ENCODE measurements at regions not wholly inside any gene's neighbourhood (a gene's known extent, or its start where the extent isn't known, plus 50 kb on each side); places are given as distances from the start of the nearest gene placed in this dataset.

DNA sequence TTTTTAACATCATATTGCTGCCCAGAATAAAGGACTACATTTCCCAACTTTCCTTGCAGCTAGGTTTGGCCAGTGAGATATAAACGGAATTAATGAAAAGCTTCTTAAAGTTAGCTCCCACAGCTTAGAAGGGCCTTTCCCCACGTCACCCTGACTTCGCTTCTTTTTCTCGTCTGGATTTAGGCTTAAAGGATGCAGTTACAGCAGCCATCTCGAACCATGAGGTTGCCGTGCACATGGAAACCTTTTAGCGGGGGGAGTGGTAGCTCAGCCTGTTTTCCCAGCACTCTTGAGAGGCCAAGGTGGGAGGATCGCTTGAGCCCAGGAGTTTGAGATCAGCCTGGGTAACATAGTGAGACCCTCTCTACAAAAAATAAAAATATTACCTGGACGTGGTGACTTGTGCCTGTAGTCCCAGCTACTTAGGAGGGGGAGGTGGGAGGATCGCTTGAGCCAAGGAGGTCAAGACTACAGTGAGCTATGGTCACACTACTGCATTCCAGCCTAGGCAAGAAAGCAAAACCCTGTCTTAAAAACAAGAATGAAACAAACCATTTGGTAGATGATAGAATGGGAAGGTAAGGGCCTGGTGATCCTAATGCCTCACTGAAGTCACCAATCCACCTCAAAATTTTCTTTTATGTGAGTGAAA, 64.3 kb upstream of the C1GALT1 start:
- no peak for DNase-seq (ENCODE audit: low read depth in 4 of 4, low spot score in 1 of 4)

DNA sequence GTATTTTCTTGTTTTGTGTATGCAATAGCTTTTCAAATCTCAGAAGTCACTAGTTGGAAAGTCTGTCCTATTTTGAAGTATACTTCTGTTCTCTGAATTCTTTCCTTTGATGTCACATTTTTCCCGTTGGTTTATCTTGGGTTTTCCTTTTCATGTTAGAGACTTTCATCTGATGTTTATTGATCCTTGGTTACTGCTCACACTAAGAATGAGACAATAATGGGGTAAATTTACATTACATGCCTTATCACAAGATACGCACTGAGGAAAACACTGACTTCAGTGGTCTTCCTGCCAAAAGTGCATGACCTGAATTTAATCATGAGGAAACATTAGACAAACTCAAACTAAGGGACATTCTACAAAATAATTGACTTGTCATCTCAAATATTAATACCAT, 63.5 kb upstream of the C1GALT1 start:
- no peak for DNase-seq (ENCODE audit: low read depth in 4 of 4, low spot score in 1 of 4)

DNA sequence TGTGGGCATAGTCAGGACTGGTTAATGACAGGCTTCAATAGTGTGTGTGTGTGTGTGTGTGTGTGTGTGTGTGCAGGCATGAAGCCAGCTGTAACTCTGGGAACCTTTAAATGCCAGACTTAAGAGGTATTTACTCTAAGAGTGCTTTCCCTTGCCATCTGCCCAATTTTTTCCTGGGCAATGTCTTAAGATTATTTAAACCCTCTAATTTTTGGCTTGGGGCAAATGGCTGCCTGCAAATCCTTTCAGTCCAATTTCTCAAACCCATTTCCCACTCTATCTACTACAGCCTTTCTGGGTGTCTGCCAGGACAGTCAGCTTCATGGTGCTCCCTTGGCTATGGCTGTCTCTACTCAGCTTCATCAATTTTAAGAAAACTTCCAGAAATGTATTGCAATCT, 62.6 kb upstream of the C1GALT1 start:
- DNase-seq (ENCODE audit: low read depth in 4 of 4, low spot score in 1 of 4) = no peak

DNA sequence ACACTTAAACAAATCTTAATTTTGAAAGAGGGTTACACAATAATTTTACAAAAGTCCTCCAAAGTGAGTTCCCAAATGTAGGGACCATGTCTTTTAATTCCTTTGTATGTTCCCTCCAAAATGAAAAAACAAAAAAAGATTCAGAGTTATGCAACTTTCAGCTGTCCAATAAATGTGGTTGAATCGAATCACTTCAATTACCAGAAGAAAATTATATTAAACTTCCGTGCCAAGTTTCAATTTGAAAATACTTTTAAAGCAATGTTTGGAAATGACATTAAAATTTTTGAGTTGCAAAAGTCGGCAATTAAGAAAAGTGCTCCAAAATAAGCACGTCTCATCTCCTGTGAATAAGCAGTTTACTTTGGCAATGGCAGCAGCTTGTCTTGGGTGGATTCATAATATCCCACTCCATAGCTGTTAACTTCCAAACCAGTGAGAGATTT, 60.3 kb upstream of the C1GALT1 start:
- DNase-seq (ENCODE audit: low read depth in 4 of 4, low spot score in 1 of 4) = no peak

DNA sequence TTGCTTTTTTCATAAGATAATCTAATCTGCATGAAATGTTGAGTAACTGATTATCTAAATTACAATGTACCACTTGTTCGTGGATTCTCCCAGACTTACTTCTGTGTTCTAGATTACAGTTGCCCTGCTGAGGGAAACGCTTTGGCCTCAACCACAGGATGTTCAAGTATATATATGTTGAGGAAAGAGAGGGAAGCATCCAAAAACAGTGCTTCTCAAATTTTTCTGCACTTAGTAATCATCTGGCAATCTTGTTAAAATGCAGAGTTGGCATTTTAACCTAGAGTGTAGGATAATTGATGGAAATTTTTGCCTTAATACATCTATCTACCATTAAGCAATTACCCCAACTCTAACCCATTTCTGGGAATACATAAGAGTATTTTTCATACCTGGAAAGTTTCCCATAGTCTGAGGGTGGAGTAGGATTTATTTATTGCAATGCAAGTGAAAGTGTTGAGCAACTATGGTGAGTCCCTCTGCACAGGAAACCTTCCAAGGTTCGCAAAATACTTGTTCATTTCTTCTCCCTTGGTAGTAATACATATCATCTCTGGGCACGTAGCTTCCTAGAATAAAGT, 59.6 kb upstream of the C1GALT1 start:
- DNase-seq (ENCODE audit: low read depth in 4 of 4, low spot score in 1 of 4) = no peak

DNA sequence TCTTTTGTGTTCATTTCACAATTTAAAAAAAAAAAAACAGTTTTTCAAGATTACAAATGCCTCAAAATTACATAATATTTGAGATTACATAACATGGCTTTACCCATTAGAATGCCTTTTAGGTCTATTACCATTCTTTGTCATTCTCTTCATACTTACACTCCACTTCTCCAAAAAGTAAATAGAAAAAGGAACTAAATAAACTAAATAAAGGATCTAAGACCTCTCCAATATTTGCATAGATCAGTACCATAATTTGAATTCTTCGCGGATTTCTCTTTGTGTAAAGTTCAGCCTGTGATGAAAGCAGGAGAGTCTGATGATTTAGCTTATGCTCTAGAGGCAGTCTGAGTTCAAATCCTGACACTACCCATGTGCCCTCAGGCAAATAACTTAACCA, 56.4 kb upstream of the C1GALT1 start:
- no peak for DNase-seq (ENCODE audit: low read depth in 4 of 4, low spot score in 1 of 4)

DNA sequence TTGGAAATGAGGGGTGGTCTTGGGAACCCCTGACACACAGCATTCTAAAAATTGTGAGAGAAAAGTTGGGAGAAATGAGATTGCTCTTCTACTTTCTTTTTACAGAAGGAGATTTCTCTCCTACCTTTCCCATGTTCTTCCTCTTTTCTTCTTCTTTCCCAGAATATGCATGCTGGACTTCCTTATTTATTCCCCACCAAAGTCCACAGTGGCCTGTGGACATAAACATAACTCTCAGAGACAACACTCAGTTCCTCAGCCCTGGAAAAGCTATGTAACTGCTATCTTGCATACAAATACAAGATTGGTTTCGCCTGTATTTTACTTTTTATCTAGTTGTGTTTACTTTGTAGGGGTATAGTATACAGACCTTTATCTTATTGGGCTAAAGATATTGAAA, 54.6 kb upstream of the C1GALT1 start:
- DNase-seq (ENCODE audit: low read depth in 4 of 4, low spot score in 1 of 4) = no peak

DNA sequence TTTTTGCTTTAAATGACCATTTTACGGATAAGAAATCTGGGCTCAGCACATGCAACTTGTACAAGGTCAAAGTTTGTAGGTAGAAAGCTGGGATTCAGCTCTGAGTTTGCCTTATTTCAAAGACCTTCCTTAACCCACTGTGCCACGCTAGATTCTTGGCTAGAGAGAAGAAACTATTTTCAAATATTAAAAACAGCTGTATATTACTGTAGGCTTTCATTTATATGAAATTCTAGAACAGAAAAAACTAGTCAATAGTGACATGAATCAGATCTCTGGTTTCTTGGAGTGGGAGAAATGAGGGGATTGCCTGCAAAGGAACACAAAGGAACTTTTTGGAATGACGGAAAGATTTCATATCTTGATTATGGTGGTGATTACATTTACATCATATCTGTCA, 53.0 kb upstream of the C1GALT1 start:
- no peak for DNase-seq (ENCODE audit: low read depth in 4 of 4, low spot score in 1 of 4)

DNA sequence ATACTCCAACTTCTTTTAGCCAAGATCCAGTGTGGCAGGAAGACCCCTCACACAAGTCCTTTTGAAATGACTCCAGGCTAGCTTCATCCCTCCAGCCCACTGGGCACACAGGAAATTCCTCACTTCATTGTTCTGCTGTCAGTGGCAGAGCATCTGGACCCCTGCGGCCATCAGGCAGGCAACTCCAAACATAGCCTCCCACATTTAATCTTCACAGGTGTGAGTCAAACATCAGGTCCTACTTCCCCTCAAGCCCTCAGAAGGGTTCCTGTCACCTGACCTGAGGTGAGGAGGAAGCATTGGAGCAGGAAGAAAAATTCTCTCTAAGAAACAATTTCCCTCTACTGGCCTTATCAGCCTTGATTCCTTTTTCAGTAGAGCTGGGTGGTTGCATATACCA, 51.1 kb upstream of the C1GALT1 start:
- DNase-seq (ENCODE audit: low read depth in 4 of 4, low spot score in 1 of 4) = no peak
